ENCODE measurements at regions not wholly inside any gene's neighbourhood (a gene's known extent, or its start where the extent isn't known, plus 50 kb on each side); places are given as distances from the start of the nearest gene placed in this dataset.

GRCh38 chr4:10965196-10965595 is 280.6 kb upstream of the CLNK start:
- Histone ChIP-seq H3K36me3 (no peaks in the 10 kb centered on the region), H3K4me3 (no peak overlapping the region), H3K27ac (no peak overlapping the region), H3K27me3 (replicated peaks; ENCODE audit: insufficient read depth) (no peaks in the 10 kb centered on the region), H3K4me1 (ENCODE audit: control insufficient read depth in 1 of 2, low read depth in 2 of 2) (peaks cover 0 to 5% of the 10 kb centered on the region in 2 donors), H3K9me3 (no peaks in the 10 kb centered on the region)
- DNase-seq (ENCODE audit: low spot score) (no peak), ATAC-seq (ENCODE audit: insufficient number of reproducible peaks, low FRiP score, low read depth) (no peak)
- no peak for TF ChIP-seq CTCF (IDR thresholded peaks at IDR 0.05)

GRCh38 chr4:10963958-10964703 is 279.6 kb upstream of the CLNK start:
- DNase-seq (ENCODE audit: low spot score) (no peak), ATAC-seq (ENCODE audit: insufficient number of reproducible peaks, low FRiP score, low read depth) (no peak)
- H3K27ac ChIP-seq: no peak overlapping the region
- peaks cover 0 to 10% of the 10 kb centered on the region in 2 donors for H3K4me1 ChIP-seq (ENCODE audit: control insufficient read depth in 1 of 2, low read depth in 2 of 2)
- H3K9me3 ChIP-seq: no peaks in the 10 kb centered on the region
- H3K4me3 ChIP-seq: no peak overlapping the region
- no peak for TF ChIP-seq CTCF (IDR thresholded peaks at IDR 0.05)
- H3K27me3 ChIP-seq (replicated peaks; ENCODE audit: insufficient read depth): no peaks in the 10 kb centered on the region
- H3K36me3 ChIP-seq: no peaks in the 10 kb centered on the region

- H3K27ac ChIP-seq: no peak overlapping the region
- H3K4me3 ChIP-seq: no peak overlapping the region
- DNase-seq (ENCODE audit: low spot score): no peak
- no peak for ATAC-seq (ENCODE audit: insufficient number of reproducible peaks, low FRiP score, low read depth)
- H3K27me3 ChIP-seq (replicated peaks; ENCODE audit: insufficient read depth): no peaks in the 10 kb centered on the region
- H3K4me1 ChIP-seq (ENCODE audit: control insufficient read depth in 1 of 2, low read depth in 2 of 2): peaks cover 0 to 10% of the 10 kb centered on the region in 2 donors
- no peaks in the 10 kb centered on the region for H3K36me3 ChIP-seq
- no peaks in the 10 kb centered on the region for H3K9me3 ChIP-seq
- TF ChIP-seq CTCF (IDR thresholded peaks at IDR 0.05): no peak
These were observed 278.7 kb upstream of the CLNK start for GRCh38 chr4:10963241-10963640.

- no peaks in the 10 kb centered on the region for H3K9me3 ChIP-seq
- H3K36me3 ChIP-seq: no peaks in the 10 kb centered on the region
- no peak for DNase-seq (ENCODE audit: low spot score)
- no peaks in the 10 kb centered on the region for H3K27me3 ChIP-seq (replicated peaks; ENCODE audit: insufficient read depth)
- TF ChIP-seq CTCF (IDR thresholded peaks at IDR 0.05): no peak
- H3K4me3 ChIP-seq: no peak overlapping the region
- H3K4me1 ChIP-seq (ENCODE audit: control insufficient read depth in 1 of 2, low read depth in 2 of 2): peaks cover 0 to 10% of the 10 kb centered on the region in 2 donors
- H3K27ac ChIP-seq: no peak overlapping the region
- no peak for ATAC-seq (ENCODE audit: insufficient number of reproducible peaks, low FRiP score, low read depth)
These were observed 277.7 kb upstream of the CLNK start for GRCh38 chr4:10962246-10962645.

- no peak for TF ChIP-seq CTCF (IDR thresholded peaks at IDR 0.05)
- ATAC-seq (ENCODE audit: insufficient number of reproducible peaks, low FRiP score, low read depth) (no peak), DNase-seq (ENCODE audit: low spot score) (no peak)
These were observed 275.8 kb upstream of the CLNK start for GRCh38 chr4:10960389-10960788.

More at GRCh38 chr4:10960389-10960788, 275.8 kb upstream of the CLNK start:
- Histone ChIP-seq H3K36me3 (no peaks in the 10 kb centered on the region), H3K4me1 (ENCODE audit: control insufficient read depth in 1 of 2, low read depth in 2 of 2) (peaks cover 0 to 10% of the 10 kb centered on the region in 2 donors), H3K9me3 (no peaks in the 10 kb centered on the region), H3K27me3 (replicated peaks; ENCODE audit: insufficient read depth) (no peaks in the 10 kb centered on the region), H3K27ac (no peak overlapping the region), H3K4me3 (no peak overlapping the region)
